Cardiac fibroblast (primary cell): ENCODE measurements at regions not wholly inside any gene's neighbourhood (a gene's known extent, or its start where the extent isn't known, plus 50 kb on each side); places are given as distances from the start of the nearest gene placed in this dataset.
"Not testable (repeated sequence)": the region's sequence is repeated elsewhere in the genome, so short reads cannot be mapped to it uniquely, and the experiment has no call there.

Source experiments
- DNase-seq, 2 donors: peaks; one replicate each; pipeline versions ENCODE4 v3.0.0 to v3.0.0-alpha.2; 2010; ENCODE audit warnings: low read depth in 2 of 2
- H3K4me3 ChIP-seq, 2 donors: replicated peaks in 1 of 2; 1 replicate in 1 of 2; 2 replicates in 1 of 2; pipeline ENCODE4 v1.5.1; 2011; ENCODE audit warnings: low read depth in 2 of 2, low read length in 2 of 2, mild to moderate bottlenecking in 2 of 2, moderate library complexity in 1 of 2
- CTCF ChIP-seq: IDR thresholded peaks from one replicate; pipeline ENCODE4 v1.5.1; 2011; ENCODE audit warnings: low read depth, mild to moderate bottlenecking, low read length, inconsistent platforms

- no peak for TF ChIP-seq CTCF
- H3K4me3 ChIP-seq, result no peak overlapping the region
- no peak for DNase-seq
Measured at GRCh38 chr18:6520901-6521300, 106.2 kb upstream of the L3MBTL4 start.

DNA sequence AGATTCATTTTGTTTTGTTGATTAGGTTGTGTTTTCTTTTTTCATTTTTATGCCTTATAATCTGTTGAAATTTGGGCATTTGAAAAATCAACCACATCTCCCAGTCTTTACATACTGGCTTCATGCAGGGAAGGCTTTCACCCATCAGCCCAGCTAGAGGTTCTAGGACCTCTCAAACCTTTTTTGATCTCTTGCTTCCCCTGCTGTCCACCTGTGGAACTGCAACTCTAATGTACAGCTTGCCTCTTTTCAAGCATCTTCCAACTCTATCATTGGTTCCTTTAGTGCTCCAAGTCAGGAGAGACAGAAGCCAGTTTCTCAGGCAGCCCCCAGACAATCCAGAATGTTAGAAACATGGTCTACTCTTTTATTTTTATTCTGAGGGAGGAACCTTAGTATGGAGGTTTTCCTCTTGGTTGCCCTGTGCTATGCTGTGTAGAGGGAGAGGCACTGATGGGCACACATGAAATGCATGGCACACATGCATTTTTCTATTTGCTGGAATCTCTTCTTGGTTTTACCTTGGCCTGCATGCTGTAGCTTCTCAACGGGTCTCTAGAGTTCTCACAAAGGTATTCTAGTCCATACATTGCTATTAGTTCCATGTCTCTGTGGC is 107.2 kb upstream of the L3MBTL4 start:
- H3K4me3 ChIP-seq, result no peak overlapping the region
- peak; percentile 90 for TF ChIP-seq CTCF
- DNase-seq, result peak; percentile 56 to 65

DNA sequence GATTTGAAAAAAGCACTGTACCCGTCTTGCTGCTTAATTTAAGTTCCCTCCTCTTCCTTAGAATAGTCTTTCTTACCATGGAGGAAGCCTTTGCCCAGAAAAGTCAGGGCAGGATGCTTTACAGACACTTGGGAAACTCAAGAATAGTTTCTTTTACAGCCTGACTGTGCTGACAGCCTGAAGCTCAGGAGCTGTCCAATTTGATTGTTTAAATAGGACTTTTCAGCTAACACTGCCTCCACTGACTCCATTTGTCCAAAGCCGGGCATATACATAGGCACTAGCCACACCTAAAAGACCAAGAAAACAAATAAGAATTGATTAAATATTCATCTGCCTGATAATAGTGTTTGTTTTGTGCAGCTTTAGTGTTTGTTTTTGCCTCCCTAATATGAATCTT is 110.9 kb upstream of the L3MBTL4 start:
- no peak for TF ChIP-seq CTCF
- no peak for DNase-seq
- H3K4me3 ChIP-seq, result no peak overlapping the region

- no peak for DNase-seq
- no peak for TF ChIP-seq CTCF
- no peak overlapping the region for H3K4me3 ChIP-seq
Measured at GRCh38 chr18:6537475-6537874, 122.8 kb upstream of the L3MBTL4 start.

- H3K4me3 ChIP-seq, DNase-seq: not testable (repeated sequence)
Measured at GRCh38 chr18:6541131-6541679, 126.5 kb upstream of the L3MBTL4 start.

- no peak for DNase-seq
- TF ChIP-seq CTCF, result no peak
- H3K4me3 ChIP-seq, result no peak overlapping the region
Measured at GRCh38 chr18:6542296-6542695, 127.6 kb upstream of the L3MBTL4 start.

DNA sequence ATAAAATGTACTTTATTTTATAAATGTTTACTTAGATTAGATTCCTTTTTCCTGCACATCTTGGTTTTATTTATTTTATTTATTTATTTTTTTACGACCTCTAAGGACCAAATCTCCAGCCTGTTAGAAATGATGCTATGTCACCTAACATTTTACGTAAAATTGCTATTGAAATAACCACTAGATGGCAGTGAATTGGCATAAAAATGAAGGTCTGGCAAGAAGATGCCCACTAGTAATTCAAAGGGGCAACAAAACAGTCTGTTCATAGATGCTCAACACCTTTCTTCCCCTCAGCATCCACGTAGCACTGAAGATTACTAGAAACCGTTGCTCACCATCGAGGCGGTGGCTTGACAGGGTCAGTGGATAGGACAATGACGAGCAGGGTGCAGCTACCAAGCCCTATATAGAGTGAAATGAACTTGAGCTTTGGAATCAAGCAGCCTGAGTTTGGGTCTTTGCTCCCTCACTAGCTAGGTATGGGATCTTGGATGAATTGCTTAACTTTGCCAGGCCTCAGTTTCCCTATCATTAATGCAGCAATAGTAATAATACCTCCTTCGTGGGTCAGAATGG is 128.7 kb upstream of the L3MBTL4 start:
- DNase-seq, result peak; percentile 57 to 65
- peak; percentile 45 for TF ChIP-seq CTCF
- no peak overlapping the region for H3K4me3 ChIP-seq
